GM23338 (cell line): ENCODE measurements at regions not wholly inside any gene's neighbourhood (a gene's known extent, or its start where the extent isn't known, plus 50 kb on each side); places are given as distances from the start of the nearest gene placed in this dataset.

ENCODE experiments used
- CREB1 ChIP-seq: fragments of 250-450 bp; sonication (Bioruptor Pico); IDR thresholded peaks from 2 replicates; pipeline ENCODE4 v1.5.0; 2020; ENCODE audit warnings: low read depth, mild to moderate bottlenecking, moderate library complexity
- CTCF ChIP-seq, 2 experiments: fragments of 200-600 bp in 1 of 2; sonication (generic) in 1 of 2; conservative IDR thresholded peaks; 2 replicates each; pipeline versions ENCODE4 v1.5.1 to v1.6.1; 2016 to 2017; ENCODE audit warnings: antibody characterized with exemption in 2 of 2, low read depth in 2 of 2, mild to moderate bottlenecking in 2 of 2, moderate library complexity in 1 of 2
- ETS1 ChIP-seq: IDR thresholded peaks from 2 replicates; pipeline ENCODE4 v1.6.1; 2016; ENCODE audit warnings: antibody characterized with exemption
- EZH2 ChIP-seq: fragments of 200-600 bp; sonication (generic); IDR thresholded peaks from one replicate; pipeline ENCODE4 v1.8.0; 2017; ENCODE audit warnings: antibody characterized with exemption, mild to moderate bottlenecking, low read depth; ENCODE audit not compliant: unreplicated experiment
- EZH2phosphoT487 ChIP-seq: fragments of 200-600 bp; sonication (generic); IDR thresholded peaks from one replicate; pipeline ENCODE4 v1.8.1; 2018; ENCODE audit warnings: antibody characterized with exemption; ENCODE audit not compliant: unreplicated experiment
- NANOG ChIP-seq: IDR thresholded peaks from 2 replicates; pipeline ENCODE4 v1.6.1; 2016; ENCODE audit warnings: antibody characterized with exemption, borderline replicate concordance
- POLR2AphosphoS5 ChIP-seq: IDR thresholded peaks from 2 replicates; pipeline ENCODE4 v1.6.1; 2016; ENCODE audit warnings: antibody characterized with exemption, low read depth
- REST ChIP-seq: IDR thresholded peaks from one replicate; pipeline ENCODE4 v1.6.1; 2018; ENCODE audit warnings: antibody characterized with exemption; ENCODE audit not compliant: unreplicated experiment

- TF ChIP-seq CTCF (conservative IDR thresholded peaks at IDR 0.05; ENCODE audit: low read depth in 2 of 2) = no peak
- TF ChIP-seq POLR2AphosphoS5 = no peak
- no peak for TF ChIP-seq ETS1
- no peak for TF ChIP-seq CREB1 (CRISPR knock-in tag)
- no peak for TF ChIP-seq EZH2phosphoT487
- no peak for TF ChIP-seq EZH2
- no peak for TF ChIP-seq NANOG
- TF ChIP-seq REST = no peak
These were observed 273.4 kb downstream of the TLE3 start for GRCh38 chr15:69824075-69824876.
